Mononuclear cell (primary cell): ENCODE measurements at regions not wholly inside any gene's neighbourhood (a gene's known extent, or its start where the extent isn't known, plus 50 kb on each side); places are given as distances from the start of the nearest gene placed in this dataset.

Experiments used
- H3K27me3 ChIP-seq: 2 replicates; pipeline ENCODE4 v1.6.0; 2011; ENCODE audit warnings: low read length, control low read depth; ENCODE audit not compliant: insufficient read depth
- H3K4me1 ChIP-seq: 2 replicates; pipeline ENCODE4 v1.5.1; 2011; ENCODE audit warnings: mild to moderate bottlenecking, low read length, control low read depth; ENCODE audit not compliant: insufficient read depth
- H3K4me3 ChIP-seq: 2 replicates; pipeline ENCODE4 v1.5.1; 2011; ENCODE audit warnings: mild to moderate bottlenecking, low read length, moderate library complexity
- H3K9me3 ChIP-seq: 2 replicates; pipeline ENCODE4 v1.5.1; 2011; ENCODE audit warnings: low read depth, mild to moderate bottlenecking, control low read depth, low read length

- H3K4me3 ChIP-seq = no peak overlapping the region
- H3K27me3 ChIP-seq = no peaks in the 10 kb centered on the region
- H3K9me3 ChIP-seq = no peaks in the 10 kb centered on the region
- H3K4me1 ChIP-seq = no peaks in the 10 kb centered on the region
Observed at GRCh38 chr6:1516742-1517520, 92.8 kb upstream of the FOXC1 start.

GRCh38 chr6:1518855-1519254, 90.9 kb upstream of the FOXC1 start:
- peaks cover 3% of the 10 kb centered on the region for H3K4me1 ChIP-seq
- H3K9me3 ChIP-seq = no peaks in the 10 kb centered on the region
- H3K4me3 ChIP-seq = no peak overlapping the region
- H3K27me3 ChIP-seq = peaks cover 6% of the 10 kb centered on the region

- peaks cover 11% of the 10 kb centered on the region for H3K4me1 ChIP-seq
- H3K9me3 ChIP-seq = no peaks in the 10 kb centered on the region
- H3K4me3 ChIP-seq = no peak overlapping the region
- H3K27me3 ChIP-seq = peaks cover 6% of the 10 kb centered on the region
Observed at GRCh38 chr6:1519597-1519996, 90.1 kb upstream of the FOXC1 start.

- no peak overlapping the region for H3K4me3 ChIP-seq
- H3K27me3 ChIP-seq = peaks cover 6% of the 10 kb centered on the region
- H3K4me1 ChIP-seq = peaks cover 40% of the 10 kb centered on the region
- no peaks in the 10 kb centered on the region for H3K9me3 ChIP-seq
Observed at GRCh38 chr6:1522779-1523178, 86.9 kb upstream of the FOXC1 start.

GRCh38 chr6:1524040-1524480, 85.7 kb upstream of the FOXC1 start:
- no peaks in the 10 kb centered on the region for H3K9me3 ChIP-seq
- peaks cover 42% of the 10 kb centered on the region for H3K4me1 ChIP-seq
- H3K27me3 ChIP-seq = peaks cover 6% of the 10 kb centered on the region
- H3K4me3 ChIP-seq = no peak overlapping the region

GRCh38 chr6:1525364-1526038, 84.2 kb upstream of the FOXC1 start:
- no peak overlapping the region for H3K4me3 ChIP-seq
- H3K9me3 ChIP-seq = no peaks in the 10 kb centered on the region
- peaks cover 6% of the 10 kb centered on the region for H3K27me3 ChIP-seq
- H3K4me1 ChIP-seq = peaks cover 51% of the 10 kb centered on the region

- H3K9me3 ChIP-seq = no peaks in the 10 kb centered on the region
- H3K4me3 ChIP-seq = no peak overlapping the region
- peaks cover 6% of the 10 kb centered on the region for H3K27me3 ChIP-seq
- peaks cover 51% of the 10 kb centered on the region for H3K4me1 ChIP-seq
Observed at GRCh38 chr6:1526398-1527072, 83.2 kb upstream of the FOXC1 start.

GRCh38 chr6:1527073-1527457, 82.7 kb upstream of the FOXC1 start:
- no peak overlapping the region for H3K4me3 ChIP-seq
- peaks cover 51% of the 10 kb centered on the region for H3K4me1 ChIP-seq
- H3K9me3 ChIP-seq = no peaks in the 10 kb centered on the region
- H3K27me3 ChIP-seq = peaks cover 6% of the 10 kb centered on the region

GRCh38 chr6:1535295-1535694, 74.4 kb upstream of the FOXC1 start:
- Histone ChIP-seq H3K9me3 (no peaks in the 10 kb centered on the region), H3K27me3 (no peaks in the 10 kb centered on the region), H3K4me1 (peaks cover 24% of the 10 kb centered on the region), H3K4me3 (no peak overlapping the region)

GRCh38 chr6:1536526-1537429, 72.9 kb upstream of the FOXC1 start:
- Histone ChIP-seq H3K27me3 (no peaks in the 10 kb centered on the region), H3K4me1 (peaks cover 23% of the 10 kb centered on the region), H3K9me3 (no peaks in the 10 kb centered on the region), H3K4me3 (no peak overlapping the region)

GRCh38 chr6:1538369-1538768, 71.3 kb upstream of the FOXC1 start:
- H3K27me3 ChIP-seq = no peaks in the 10 kb centered on the region
- H3K4me1 ChIP-seq = peaks cover 23% of the 10 kb centered on the region
- H3K4me3 ChIP-seq = no peak overlapping the region
- H3K9me3 ChIP-seq = no peaks in the 10 kb centered on the region

GRCh38 chr6:1538810-1539478, 70.8 kb upstream of the FOXC1 start:
- Histone ChIP-seq H3K9me3 (no peaks in the 10 kb centered on the region), H3K4me3 (no peak overlapping the region), H3K27me3 (no peaks in the 10 kb centered on the region), H3K4me1 (peaks cover 23% of the 10 kb centered on the region)

GRCh38 chr6:1540864-1541521, 68.7 kb upstream of the FOXC1 start:
- no peaks in the 10 kb centered on the region for H3K9me3 ChIP-seq
- peaks cover 11% of the 10 kb centered on the region for H3K4me1 ChIP-seq
- no peaks in the 10 kb centered on the region for H3K27me3 ChIP-seq
- no peak overlapping the region for H3K4me3 ChIP-seq

- Histone ChIP-seq H3K9me3 (no peaks in the 10 kb centered on the region), H3K27me3 (no peaks in the 10 kb centered on the region), H3K4me3 (no peak overlapping the region), H3K4me1 (no peaks in the 10 kb centered on the region)
Observed at GRCh38 chr6:1542335-1542734, 67.4 kb upstream of the FOXC1 start.
